Stimulated activated CD4-positive, alpha-beta T cell treated with anti-CD3 and anti-CD28 coated beads, Interleukin-4, amount 100 ng/mL, for 24 hours (primary cell): ENCODE measurements at regions not wholly inside any gene's neighbourhood (a gene's known extent, or its start where the extent isn't known, plus 50 kb on each side); places are given as distances from the start of the nearest gene placed in this dataset.
"Not testable (repeated sequence)": the region's sequence is repeated elsewhere in the genome, so short reads cannot be mapped to it uniquely, and the experiment has no call there.

Experiments
- DNase-seq: peaks from one replicate; pipeline ENCODE4 v3.0.0-alpha.2; 2020

DNA sequence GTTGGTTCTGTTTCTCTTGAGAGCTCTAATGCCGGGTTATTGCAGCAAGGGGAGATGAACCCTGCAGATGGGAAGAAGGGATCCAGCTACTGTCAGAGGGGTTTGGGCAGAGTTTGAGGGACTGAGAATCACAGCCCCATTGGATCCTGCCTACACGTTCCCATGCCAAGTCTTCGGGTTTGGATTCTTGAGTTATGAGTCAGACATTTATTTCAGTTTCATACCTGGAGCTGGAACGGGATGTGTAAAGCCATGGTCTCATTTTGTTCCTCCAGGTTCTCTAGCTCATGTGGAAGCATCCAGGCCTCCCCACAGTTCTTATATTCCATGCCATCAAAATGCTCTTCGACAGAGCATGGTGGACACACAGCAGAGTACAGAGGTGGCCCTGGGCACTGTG lies 275.4 kb upstream of the IRX4 start:
- no peak for DNase-seq

DNA sequence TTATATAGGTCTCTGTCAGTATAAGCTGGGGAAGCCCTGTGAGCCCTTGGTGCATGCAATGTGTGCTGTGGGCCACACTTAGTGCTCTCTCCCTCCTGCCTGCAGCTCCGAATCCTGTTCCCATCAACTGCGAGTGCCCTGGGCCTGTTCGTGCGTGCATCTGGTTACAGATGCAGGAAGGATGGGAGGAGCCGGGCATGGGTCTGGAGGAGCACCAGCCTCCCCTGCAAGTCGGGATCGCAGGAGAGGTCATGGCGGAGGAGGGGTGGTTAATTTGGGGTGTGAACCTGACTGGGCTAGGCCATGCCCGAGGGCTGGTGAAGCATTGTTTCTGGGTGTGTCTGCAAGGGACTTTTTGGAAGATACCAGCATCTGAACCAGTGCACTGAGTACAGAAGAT lies 274.6 kb upstream of the IRX4 start:
- DNase-seq, result no peak

DNA sequence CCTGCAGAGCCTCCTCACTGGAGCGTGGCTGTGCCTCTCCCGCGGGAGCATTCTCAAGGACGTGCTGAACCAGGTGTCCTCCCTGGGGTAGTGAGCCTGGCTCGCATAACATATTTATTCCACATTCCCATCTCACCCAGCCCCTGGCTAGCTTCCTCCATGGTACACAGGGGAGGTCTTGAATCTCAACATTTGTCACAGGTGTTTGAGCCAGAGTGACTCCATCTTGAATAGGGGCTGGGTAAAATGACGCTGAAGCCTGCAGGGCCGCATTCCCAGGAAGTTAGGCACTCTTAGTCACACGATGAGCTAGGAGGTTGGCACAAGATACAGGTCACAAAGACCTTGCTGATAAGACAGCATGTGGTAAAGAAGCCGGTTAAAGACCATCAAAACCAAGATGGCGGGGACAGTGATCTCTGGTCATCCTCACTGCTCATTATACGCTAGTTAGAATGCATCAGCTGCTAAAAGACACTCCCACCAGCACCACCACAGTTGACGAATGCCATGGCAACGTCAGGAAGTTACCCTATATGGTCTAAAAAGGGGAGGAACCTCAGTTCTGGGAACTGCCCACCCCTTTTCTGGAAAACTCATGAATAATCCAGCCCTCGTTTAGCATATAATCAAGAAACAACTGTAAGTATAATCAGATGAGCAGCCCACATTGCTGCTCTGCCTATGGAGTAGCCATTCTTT lies 273.8 kb upstream of the IRX4 start:
- no peak for DNase-seq

DNA sequence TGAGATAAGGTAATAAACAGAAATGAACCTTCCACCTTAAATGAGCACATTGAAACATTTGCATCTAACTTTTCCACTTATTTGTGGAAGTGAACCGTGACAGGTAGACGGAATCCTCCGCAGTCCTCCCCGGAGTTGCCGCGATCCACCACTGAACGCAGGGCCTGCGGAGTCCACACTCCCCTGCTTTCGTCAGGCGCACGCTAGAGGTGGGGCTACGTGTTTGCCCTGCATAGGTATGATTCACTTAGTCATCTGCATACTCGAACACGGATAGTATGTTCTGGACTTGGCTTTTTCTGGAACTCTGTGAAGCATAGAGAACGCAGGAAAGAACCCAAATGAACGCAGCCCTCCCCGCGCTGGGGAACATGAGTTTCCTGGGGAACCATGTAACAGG lies 272.8 kb upstream of the IRX4 start:
- DNase-seq, result no peak

DNA sequence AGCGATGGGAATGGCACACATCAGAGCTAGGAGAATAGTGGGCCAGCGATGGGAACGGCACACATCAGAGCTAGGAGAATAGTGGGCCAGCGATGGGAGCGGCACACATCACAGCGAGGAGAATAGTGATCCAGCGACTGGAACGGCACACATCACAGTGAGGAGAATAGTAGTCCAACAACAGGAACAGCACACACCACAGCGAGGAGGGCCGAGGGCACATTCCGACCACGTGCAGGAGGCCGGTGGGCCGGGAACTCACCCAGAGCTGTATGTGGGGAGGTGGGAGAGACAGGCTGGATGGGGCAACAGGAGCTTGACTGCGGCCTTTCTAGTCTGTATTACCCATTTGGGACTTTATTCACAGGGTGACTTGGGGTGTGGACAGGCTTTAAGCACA lies 271.1 kb upstream of the IRX4 start:
- DNase-seq, result no peak

DNA sequence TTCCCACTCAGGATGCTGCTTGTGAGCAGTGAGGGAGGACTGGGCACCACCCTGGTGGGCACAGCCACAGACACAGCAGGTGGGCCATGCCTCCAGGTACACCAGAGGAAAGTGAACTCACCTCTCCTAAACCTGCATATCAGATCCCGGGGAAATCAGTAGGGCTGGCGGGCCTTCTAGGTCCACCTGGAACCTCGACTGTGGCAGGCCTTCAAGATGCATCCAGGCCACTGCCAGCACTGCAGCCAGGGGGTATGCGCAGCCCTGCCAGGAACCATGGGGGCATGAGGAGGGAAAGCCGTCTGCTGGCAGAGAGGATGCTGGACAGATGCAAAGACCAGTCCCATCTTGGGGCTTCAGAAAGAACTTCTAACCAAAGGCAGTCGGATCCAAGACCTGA lies 270.6 kb upstream of the IRX4 start:
- DNase-seq, result no peak

DNA sequence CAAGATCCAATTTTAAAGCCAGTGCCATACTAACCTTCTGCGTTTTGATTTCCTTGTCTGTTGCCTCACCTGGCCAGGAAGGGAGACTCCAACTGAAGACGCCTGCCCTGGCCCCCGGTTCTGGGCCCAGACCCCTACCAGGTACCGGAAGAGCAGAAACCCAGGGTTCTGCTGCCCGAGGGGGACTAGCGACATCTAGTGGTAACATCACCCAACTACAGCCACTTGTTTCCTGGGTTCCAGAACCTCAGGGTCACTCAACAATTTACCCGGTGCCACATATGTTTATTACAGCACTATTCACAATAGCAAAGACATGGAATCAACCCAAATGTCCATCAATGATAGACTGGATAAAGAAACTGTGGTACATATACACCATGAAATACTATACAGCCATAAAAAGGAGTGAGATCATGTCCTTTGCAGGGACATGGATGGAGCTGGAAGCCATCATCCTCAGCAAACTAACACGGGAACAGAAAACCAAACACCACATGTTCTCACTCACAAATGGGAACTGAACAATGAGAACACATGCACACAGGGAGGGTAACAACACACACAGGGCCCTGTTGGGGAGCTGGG lies 268.7 kb upstream of the IRX4 start:
- DNase-seq, result not testable (repeated sequence)

DNA sequence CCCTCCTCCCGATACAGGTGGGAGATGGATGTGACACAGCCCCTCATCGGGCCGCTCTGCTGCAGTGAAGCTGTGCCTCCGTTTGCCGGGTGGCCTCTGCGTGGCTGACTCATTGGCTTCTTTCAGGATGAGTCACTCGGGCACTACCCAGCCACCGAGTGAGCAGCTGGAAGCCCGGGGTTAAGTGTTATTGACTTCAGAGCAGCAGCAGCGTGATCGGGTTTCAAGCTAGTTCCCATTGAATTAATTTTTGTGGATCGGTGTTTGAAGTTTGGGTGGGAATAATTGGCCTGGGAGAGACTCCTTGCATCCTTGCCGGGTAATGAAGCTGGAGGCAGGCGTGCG lies 266.4 kb upstream of the IRX4 start:
- DNase-seq, result no peak

DNA sequence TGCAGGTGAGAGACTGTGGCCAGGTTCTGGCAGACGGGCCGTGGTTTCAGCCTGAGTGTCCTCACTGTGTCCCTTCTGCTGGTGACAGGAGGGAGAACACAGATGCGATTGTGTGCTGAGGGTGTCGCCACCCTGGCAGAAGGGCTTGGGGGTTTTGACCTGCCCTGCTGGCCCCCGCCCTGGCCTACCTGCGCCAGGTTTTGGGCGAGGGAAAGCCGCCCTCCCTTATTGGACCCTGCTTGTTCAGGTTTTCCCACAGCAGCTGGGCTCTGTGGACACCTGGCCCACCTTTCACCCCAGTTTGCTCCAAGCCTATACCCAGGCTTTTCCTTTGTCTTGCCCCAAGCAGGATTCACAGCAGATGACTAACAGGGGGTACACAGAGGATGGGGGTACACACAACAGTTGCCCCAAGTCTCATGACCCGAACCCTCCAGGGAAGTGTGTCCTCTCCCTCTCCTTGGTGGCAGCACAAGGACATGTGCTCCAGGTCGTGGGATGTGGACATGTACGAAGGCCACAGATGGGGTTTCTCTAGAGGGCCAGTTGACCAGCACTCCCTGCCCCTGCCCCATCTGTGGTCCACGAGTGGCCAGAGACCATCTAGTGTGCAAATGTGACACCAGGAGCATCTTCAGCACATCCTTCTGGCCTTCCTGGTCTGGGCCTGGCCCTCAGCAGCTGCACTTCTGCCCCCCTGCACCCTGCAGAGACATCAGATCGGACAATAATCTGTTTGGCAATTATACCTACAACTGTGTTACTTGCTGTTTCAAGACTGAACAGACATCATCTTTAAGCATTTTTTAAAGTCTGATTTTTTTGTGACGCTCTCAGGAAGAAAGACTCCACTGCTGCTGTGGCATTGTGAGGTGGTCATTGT lies 265.8 kb upstream of the IRX4 start:
- no peak for DNase-seq

DNA sequence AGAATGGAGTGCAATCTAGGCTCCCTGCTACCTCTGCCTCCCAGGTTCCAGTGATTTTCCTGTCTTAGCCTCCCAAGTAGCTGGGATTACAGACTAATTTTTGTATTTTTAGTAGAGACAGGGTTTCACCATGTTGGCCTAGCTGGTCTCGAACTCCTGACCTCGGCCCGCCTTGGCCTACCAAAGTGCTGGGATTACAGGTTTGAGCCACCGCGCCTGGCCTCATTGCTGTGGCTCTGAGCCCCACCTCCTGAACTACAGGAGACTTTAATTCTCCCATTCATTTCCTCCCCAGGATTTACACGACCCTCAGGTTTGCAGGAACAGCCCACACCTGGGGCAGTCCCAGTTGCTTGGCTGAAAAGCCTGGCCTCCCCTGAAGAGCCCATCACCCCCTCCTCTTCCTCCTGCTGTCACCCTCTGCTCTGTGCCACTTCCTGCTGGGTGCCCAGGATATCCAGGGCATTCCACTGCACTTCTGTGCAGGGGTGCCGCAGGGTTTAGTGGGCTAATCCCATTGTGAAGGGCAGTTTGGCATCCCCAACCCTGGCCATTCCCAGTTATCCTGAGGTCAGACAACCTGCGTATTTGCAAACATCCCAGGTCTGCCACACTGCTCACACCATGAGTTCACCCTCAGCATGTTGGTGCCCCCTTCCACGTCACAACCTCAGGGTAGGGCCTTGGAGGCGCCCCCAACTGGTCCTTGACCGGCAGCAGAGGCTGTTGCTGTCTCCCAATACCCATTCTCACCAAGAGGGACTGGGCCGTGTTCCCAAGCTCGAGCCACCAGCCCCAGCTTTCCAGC lies 265.0 kb upstream of the IRX4 start:
- DNase-seq, result no peak

DNA sequence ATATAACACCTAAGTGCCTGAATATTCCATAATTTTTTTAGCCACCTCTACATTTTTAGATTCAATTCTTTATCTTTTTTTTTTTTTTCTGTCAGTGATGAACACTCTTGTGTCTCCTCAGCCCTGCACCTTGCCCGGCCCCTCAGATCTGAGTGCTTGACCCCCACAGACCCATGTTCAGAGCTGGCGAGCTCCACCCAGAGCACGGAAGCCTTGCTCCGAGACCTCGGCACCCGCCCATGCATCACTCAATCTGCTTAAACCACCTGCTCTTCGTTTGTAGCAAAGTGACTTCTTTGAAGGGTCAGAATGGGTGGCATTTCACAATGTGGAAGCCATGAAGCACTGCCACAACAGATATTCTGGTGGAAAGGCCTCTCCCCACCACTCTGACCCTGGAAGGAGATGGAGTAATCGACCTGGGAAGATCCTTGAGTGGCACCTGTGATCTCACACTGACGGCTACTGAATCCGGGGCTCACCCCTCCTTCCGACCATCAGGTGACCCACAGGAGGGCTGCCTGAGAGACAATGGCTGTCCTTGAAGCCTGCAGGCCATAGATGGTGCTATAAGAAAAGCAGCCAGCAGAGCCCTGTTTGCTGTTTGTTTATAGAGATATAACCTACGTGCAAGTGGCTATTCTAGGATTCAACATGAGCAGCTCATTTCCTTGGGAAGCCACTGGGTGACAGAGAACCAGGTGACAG lies 261.1 kb upstream of the IRX4 start:
- no peak for DNase-seq

DNA sequence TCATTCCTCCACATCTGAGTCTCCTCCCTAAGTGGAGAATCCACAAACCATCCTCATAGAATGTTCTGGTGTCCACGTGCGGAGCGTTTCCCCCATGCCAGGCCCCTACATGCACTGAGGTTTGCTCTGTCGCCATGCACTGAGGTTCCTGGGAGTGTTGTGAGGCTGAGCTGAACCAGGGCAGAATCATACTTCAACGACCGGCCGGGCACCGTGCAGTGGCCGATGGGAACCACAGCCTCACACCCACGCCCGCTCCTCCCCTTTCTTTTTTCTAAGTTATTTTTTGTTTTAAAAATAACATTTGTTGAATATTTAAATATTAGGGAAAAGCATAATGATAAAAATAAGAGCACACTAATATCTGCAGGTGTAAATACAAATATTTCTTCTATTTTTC lies 260.4 kb upstream of the IRX4 start:
- DNase-seq, result no peak

DNA sequence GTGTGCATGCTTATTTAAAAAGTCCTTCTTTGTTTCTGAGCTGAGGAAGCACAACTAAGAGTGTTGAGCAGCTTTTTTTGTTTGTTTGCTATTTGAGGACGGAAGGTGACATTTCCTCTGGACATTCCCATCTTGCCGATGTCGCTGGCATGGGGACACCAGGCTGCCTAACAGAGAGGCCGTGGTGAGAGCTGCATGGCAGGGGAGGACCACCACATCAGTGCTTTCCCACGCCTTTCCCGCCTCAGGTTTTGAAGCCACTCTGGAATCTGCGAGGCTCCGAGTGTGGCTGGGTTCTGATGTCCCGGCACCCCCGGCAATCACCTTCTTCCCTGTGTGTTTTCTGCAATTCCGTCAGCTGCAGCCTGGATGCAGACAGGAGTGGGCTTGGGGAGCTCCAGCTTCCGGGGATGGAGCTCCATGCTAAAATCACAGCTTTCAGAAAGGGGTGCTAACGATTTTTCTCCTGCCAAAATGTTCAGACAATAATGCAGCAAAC lies 259.8 kb upstream of the IRX4 start:
- DNase-seq, result no peak

DNA sequence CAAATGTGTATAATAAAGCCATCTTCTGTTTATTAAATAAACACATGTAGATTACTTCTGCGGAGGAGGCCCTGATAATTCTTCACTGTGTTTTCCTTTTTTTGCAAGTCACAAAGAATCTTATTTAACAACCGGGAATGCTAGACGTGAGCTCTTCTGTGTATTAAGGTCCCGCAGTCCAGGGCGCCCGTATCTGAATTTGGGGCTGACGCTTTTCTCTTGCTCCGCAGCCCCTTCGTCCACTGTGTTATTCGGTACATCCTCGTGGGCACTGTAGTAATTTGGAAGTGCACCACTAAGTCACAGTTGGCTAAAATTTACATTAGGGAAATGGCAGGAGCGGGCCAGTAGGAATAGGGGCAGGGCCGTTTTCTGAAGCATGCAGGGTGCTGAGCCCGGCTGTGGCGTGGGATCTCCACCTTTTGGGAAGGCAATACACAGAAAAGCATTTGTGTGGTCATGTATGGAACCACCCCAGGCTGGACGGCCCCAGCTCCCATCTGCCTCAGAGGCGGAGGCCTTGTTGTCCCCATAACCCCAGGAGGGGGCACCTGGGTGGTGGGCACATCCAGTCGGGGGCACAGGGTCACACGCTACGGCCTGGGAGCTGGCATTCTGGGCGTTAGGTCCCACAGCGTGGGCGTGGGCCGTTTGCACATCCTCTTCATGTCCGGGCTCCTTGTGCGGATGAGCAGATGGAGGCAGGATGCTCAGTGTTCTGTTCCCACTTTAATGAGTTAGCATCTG lies 258.7 kb upstream of the IRX4 start:
- no peak for DNase-seq

DNA sequence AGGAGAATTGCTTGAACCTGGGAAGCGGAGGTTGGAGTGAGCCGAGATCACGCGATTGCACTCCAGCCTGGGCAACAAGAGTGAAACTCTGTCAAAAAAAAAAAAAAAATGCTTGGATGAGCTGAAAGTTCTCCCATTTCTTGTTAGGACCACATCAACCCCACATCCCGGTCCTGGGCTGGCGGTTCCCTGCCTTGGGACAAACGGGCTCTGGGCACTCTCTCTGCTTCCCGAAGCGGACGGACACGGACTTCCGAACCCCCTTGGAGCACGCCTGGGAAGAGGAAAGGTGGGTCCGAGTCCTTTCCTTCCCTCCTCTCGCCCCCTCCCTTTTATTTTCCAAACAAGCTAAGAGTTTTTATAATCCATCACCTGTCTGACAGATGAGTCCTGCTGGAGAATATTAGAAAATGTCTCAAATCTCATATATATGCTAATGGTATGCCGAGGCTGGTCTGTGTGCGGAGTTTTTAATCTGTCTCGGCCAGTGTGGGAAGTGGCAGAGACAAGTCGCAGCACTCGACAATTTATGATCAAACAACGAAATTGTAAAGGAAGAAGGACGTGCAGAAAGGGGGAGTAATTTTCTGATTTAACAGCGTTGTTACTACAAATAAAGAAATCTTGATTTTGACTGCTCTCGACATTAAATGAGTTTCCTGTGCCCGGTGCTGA lies 257.9 kb upstream of the IRX4 start:
- DNase-seq, result no peak

DNA sequence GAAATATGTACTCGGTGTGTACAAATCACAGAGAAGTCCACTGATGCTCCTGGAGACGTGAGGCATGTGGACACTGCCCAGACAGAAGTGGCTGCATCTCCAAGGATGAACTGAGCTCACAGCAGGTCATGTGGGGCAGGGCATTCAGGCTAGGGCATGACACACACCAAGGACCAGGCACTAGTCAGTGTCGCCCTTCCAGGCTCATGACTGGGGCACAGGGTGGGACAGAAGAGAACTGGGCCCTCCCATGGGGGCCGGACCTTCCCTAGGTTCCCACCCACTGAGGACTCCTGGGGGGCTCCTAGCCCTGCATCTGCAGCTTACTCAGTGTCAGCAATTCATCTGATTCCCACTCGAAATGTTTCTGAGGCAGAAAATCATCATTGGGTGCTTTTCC lies 256.8 kb upstream of the IRX4 start:
- no peak for DNase-seq

DNA sequence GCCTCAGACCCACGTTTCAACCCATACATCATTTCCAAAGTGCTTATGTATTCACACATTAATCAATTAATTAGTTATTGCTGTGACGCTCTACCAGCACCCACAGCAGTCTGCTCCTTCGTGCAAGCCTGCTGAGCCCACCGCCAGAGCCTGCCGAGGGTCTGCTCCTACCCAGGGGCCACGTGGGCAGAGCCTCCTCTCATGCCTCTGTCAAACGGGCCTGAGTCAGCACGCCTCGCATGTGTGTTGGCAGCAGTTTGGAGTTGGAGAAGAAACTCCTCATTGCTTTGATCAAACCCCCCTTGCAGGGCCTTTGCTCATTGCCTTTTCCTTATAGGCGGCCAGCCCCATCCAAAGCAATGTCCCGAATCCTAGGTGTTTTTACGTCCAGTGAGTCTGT lies 256.2 kb upstream of the IRX4 start:
- no peak for DNase-seq

DNA sequence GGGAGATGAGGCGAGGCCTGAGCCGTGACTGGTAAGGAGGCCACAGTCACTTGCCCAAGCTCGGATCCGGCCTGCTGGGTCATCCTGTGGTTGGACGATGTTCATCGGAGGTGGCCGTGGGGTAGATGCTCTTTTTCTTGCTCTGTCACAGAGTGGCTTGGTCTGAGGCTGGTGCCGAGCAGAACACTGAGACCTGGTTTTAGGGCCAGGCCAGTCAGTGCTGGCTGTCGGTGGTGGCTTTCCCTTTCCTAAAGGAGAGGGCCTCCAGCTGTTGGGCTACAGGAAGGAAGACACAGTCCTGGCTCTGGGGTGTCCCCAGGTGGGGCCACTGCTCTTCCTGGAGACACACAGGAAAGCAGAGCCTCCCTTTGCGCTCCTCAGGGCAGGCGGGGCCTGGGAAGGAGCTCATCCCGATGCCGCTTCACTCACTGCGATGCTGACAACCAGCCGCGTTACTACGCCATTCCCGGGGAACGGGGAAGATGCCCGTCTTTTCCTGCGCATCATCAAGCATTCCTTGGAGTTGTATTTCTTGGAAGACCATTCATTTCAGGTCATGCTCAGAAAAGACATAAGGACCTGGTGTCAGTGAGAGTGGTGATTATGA lies 254.8 kb upstream of the IRX4 start:
- DNase-seq, result no peak

DNA sequence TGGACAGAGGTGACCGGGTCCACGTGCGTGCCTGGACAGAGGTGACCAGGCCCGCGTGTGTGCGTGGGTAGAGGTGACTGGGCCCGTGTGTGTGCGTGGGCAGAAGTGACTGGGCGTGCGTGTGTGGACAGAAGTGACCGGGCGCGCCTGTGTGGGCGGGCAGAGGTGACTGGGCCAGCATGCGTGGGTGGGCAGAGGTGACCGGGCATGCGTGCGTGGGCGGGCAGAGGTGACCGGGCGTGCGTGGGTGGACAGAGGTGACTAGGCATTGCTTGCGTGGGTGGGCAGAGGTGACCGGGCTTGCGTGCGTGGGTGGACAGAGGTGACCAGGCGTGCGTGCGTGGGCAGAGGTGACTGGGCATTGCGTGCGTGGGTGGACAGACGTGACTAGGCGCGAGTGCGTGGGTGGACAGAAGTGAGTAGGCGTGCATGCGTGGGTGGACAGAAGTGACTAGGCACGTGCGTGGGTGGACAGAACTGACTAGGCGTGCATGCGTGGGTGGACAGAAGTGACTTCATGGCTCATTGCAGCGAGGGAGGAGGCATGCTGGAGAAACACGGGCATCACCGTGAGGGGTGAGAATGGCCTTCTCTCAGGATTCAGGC lies 254.1 kb upstream of the IRX4 start:
- no peak for DNase-seq

DNA sequence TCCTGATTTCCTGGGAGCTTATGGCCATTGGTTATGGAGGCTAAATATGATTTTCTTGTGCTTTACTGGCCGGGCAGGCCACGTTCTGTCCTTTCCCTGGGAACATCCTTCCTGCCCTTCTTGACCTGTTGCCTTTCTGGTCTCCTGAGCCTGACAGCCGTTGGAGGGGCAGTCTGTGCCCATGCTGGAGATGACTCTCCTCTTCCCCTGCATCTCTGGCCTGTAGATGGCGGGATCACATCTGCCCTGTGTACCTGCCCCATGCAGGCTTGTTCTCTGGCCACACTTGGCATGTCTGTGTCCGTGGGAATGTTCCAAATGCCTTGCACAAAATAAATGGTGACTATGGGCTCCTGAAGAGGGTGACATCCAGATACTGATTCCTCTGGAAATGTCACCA lies 253.1 kb upstream of the IRX4 start:
- DNase-seq, result no peak
